GM19438 (cell line): ENCODE measurements at regions not wholly inside any gene's neighbourhood (a gene's known extent, or its start where the extent isn't known, plus 50 kb on each side); places are given as distances from the start of the nearest gene placed in this dataset.
"Not testable (repeated sequence)": the region's sequence is repeated elsewhere in the genome, so short reads cannot be mapped to it uniquely, and the experiment has no call there.

Source experiments
- ATAC-seq: cut with Tn5 transposase; IDR thresholded peaks from one replicate; pipeline ENCODE4 v1.9.1; 2021; ENCODE audit warnings: low read depth; ENCODE audit not compliant: unreplicated experiment

- ATAC-seq = no peak
These were observed 164.4 kb downstream of the CXXC4 start for GRCh38 chr4:104330125-104330905.

GRCh38 chr4:104326991-104327694 lies 167.6 kb downstream of the CXXC4 start:
- ATAC-seq = not testable (repeated sequence)

- no peak for ATAC-seq
These were observed 192.0 kb downstream of the CXXC4 start for GRCh38 chr4:104302731-104303130.

- ATAC-seq = no peak
These were observed 199.9 kb downstream of the CXXC4 start for GRCh38 chr4:104294811-104295210.

GRCh38 chr4:104286867-104287266 lies 207.8 kb downstream of the CXXC4 start:
- no peak for ATAC-seq

GRCh38 chr4:104283303-104283702 lies 211.4 kb downstream of the CXXC4 start:
- no peak for ATAC-seq

- ATAC-seq = no peak
These were observed 214.9 kb downstream of the CXXC4 start for GRCh38 chr4:104279744-104280143.

GRCh38 chr4:104272966-104273365 lies 221.7 kb downstream of the CXXC4 start:
- ATAC-seq = no peak

GRCh38 chr4:104269603-104270002 lies 225.1 kb downstream of the CXXC4 start:
- ATAC-seq = not testable (repeated sequence)

GRCh38 chr4:104263100-104263499 lies 231.6 kb downstream of the CXXC4 start:
- ATAC-seq = no peak

- ATAC-seq = no peak
These were observed 232.0 kb downstream of the CXXC4 start for GRCh38 chr4:104262678-104263077.

GRCh38 chr4:104248726-104249125 lies 246.0 kb downstream of the CXXC4 start:
- ATAC-seq = no peak

- ATAC-seq = no peak
These were observed 258.7 kb downstream of the CXXC4 start for GRCh38 chr4:104235967-104236366.

- ATAC-seq = no peak
These were observed 277.2 kb downstream of the CXXC4 start for GRCh38 chr4:104217526-104217925.

- no peak for ATAC-seq
These were observed 283.0 kb downstream of the CXXC4 start for GRCh38 chr4:104211657-104212056.

GRCh38 chr4:104210420-104210819 lies 284.3 kb downstream of the CXXC4 start:
- ATAC-seq = no peak

- no peak for ATAC-seq
These were observed 287.9 kb downstream of the CXXC4 start for GRCh38 chr4:104206784-104207183.

- no peak for ATAC-seq
These were observed 289.6 kb downstream of the CXXC4 start for GRCh38 chr4:104205116-104205515.

GRCh38 chr4:104188301-104188700 lies 306.4 kb downstream of the CXXC4 start:
- no peak for ATAC-seq

GRCh38 chr4:104169437-104169836 lies 325.3 kb downstream of the CXXC4 start:
- ATAC-seq = no peak

- no peak for ATAC-seq
These were observed 327.9 kb downstream of the CXXC4 start for GRCh38 chr4:104166749-104167148.

GRCh38 chr4:104163820-104164219 lies 330.9 kb downstream of the CXXC4 start:
- ATAC-seq = no peak
